ENCODE measurements at regions not wholly inside any gene's neighbourhood (a gene's known extent, or its start where the extent isn't known, plus 50 kb on each side); places are given as distances from the start of the nearest gene placed in this dataset.
"Not testable (repeated sequence)": the region's sequence is repeated elsewhere in the genome, so short reads cannot be mapped to it uniquely, and the experiment has no call there.

GRCh38 chr4:3936184-3936583, 170.0 kb downstream of the ADRA2C start:
- DNase-seq: no peak
- Histone ChIP-seq H3K9me3 (ENCODE audit: insufficient read depth, low read depth) (no peaks in the 10 kb centered on the region), H3F3A (ENCODE audit: insufficient read depth, low read depth) (no peaks in the 10 kb centered on the region), H3K36me3 (ENCODE audit: low read depth) (no peaks in the 10 kb centered on the region), H3K4me1 (replicated peaks; ENCODE audit: insufficient read depth) (no peaks in the 10 kb centered on the region), H2AFZ (no peak overlapping the region), H4K20me1 (ENCODE audit: insufficient read depth) (no peaks in the 10 kb centered on the region), H3K79me2 (ENCODE audit: low read depth) (no peaks in the 10 kb centered on the region), H3K4me2 (no peak overlapping the region), H3K27me3 (ENCODE audit: insufficient read depth, low read depth) (no peaks in the 10 kb centered on the region), H3K4me3 (no peak overlapping the region), H3K9me2 (ENCODE audit: insufficient read depth) (no peaks in the 10 kb centered on the region), H3K27ac (no peak overlapping the region)
- no peak for TF ChIP-seq CTCF (conservative IDR thresholded peaks at IDR 0.05)
- TF ChIP-seq EZH2 (IDR thresholded peaks at IDR 0.05; ENCODE audit: low read depth): no peak
- BruUV-seq (replicated peaks): no TSS peak
- intact Hi-C loops (cut with micrococcal nuclease; ENCODE audit: unreplicated experiment): no loop called here
- POLR2A ChIA-PET (ENCODE audit: unreplicated experiment): no interaction called here
- CTCF ChIA-PET: interaction anchor here (0.6 kb wide), 1 partner anchor 13 kb away, joined by 3 read pairs; no protein-coding TSS in a partner anchor

- BruUV-seq (replicated peaks); POLR2A ChIA-PET (ENCODE audit: unreplicated experiment); H3K27me3 ChIP-seq (ENCODE audit: insufficient read depth, low read depth); H3K4me3 ChIP-seq; intact Hi-C loops (cut with micrococcal nuclease; ENCODE audit: unreplicated experiment); CTCF ChIA-PET; H3F3A ChIP-seq (ENCODE audit: insufficient read depth, low read depth); H3K36me3 ChIP-seq (ENCODE audit: low read depth); H3K27ac ChIP-seq; H4K20me1 ChIP-seq (ENCODE audit: insufficient read depth); H3K4me1 ChIP-seq (replicated peaks; ENCODE audit: insufficient read depth); DNase-seq; H3K79me2 ChIP-seq (ENCODE audit: low read depth); H3K9me3 ChIP-seq (ENCODE audit: insufficient read depth, low read depth); H3K4me2 ChIP-seq; H3K9me2 ChIP-seq (ENCODE audit: insufficient read depth); H2AFZ ChIP-seq: not testable (repeated sequence)
These were observed 171.8 kb downstream of the ADRA2C start for GRCh38 chr4:3937849-3938562.

GRCh38 chr4:3938676-3939075, 172.5 kb downstream of the ADRA2C start:
- H3K4me3 ChIP-seq; H3K9me3 ChIP-seq (ENCODE audit: insufficient read depth, low read depth); DNase-seq; H3K9me2 ChIP-seq (ENCODE audit: insufficient read depth); H2AFZ ChIP-seq; POLR2A ChIA-PET (ENCODE audit: unreplicated experiment); H3K4me1 ChIP-seq (replicated peaks; ENCODE audit: insufficient read depth); H3K4me2 ChIP-seq; H4K20me1 ChIP-seq (ENCODE audit: insufficient read depth); BruUV-seq (replicated peaks); H3K27ac ChIP-seq; H3K27me3 ChIP-seq (ENCODE audit: insufficient read depth, low read depth); H3K36me3 ChIP-seq (ENCODE audit: low read depth); intact Hi-C loops (cut with micrococcal nuclease; ENCODE audit: unreplicated experiment); CTCF ChIA-PET; H3K79me2 ChIP-seq (ENCODE audit: low read depth); H3F3A ChIP-seq (ENCODE audit: insufficient read depth, low read depth): not testable (repeated sequence)

- intact Hi-C loops (cut with micrococcal nuclease; ENCODE audit: unreplicated experiment); H2AFZ ChIP-seq; H3K27ac ChIP-seq; H3K9me3 ChIP-seq (ENCODE audit: insufficient read depth, low read depth); DNase-seq; H3K9me2 ChIP-seq (ENCODE audit: insufficient read depth); BruUV-seq (replicated peaks); H3K4me2 ChIP-seq; H3K4me1 ChIP-seq (replicated peaks; ENCODE audit: insufficient read depth); H3K36me3 ChIP-seq (ENCODE audit: low read depth); POLR2A ChIA-PET (ENCODE audit: unreplicated experiment); H4K20me1 ChIP-seq (ENCODE audit: insufficient read depth); H3K4me3 ChIP-seq; H3K27me3 ChIP-seq (ENCODE audit: insufficient read depth, low read depth); H3K79me2 ChIP-seq (ENCODE audit: low read depth); CTCF ChIA-PET; H3F3A ChIP-seq (ENCODE audit: insufficient read depth, low read depth): not testable (repeated sequence)
These were observed 173.9 kb downstream of the ADRA2C start for GRCh38 chr4:3939954-3940591.

- POLR2A ChIA-PET (ENCODE audit: unreplicated experiment); H2AFZ ChIP-seq; H3K27ac ChIP-seq; intact Hi-C loops (cut with micrococcal nuclease; ENCODE audit: unreplicated experiment); H3K9me3 ChIP-seq (ENCODE audit: insufficient read depth, low read depth); DNase-seq; H3K4me1 ChIP-seq (replicated peaks; ENCODE audit: insufficient read depth); H3K4me3 ChIP-seq; H3K36me3 ChIP-seq (ENCODE audit: low read depth); H3K79me2 ChIP-seq (ENCODE audit: low read depth); CTCF ChIA-PET; H3K9me2 ChIP-seq (ENCODE audit: insufficient read depth); H3K27me3 ChIP-seq (ENCODE audit: insufficient read depth, low read depth); H3F3A ChIP-seq (ENCODE audit: insufficient read depth, low read depth); BruUV-seq (replicated peaks); H4K20me1 ChIP-seq (ENCODE audit: insufficient read depth); H3K4me2 ChIP-seq: not testable (repeated sequence)
These were observed 175.7 kb downstream of the ADRA2C start for GRCh38 chr4:3941735-3942522.

Data from PC-9 (cell line).